HG02943 (cell line): ENCODE measurements at regions not wholly inside any gene's neighbourhood (a gene's known extent, or its start where the extent isn't known, plus 50 kb on each side); places are given as distances from the start of the nearest gene placed in this dataset.
"Not testable (repeated sequence)": the region's sequence is repeated elsewhere in the genome, so short reads cannot be mapped to it uniquely, and the experiment has no call there.

Experiments
- ATAC-seq: cut with Tn5 transposase; IDR thresholded peaks from one replicate; pipeline ENCODE4 v1.9.1; 2021; ENCODE audit warnings: mild to moderate bottlenecking, low read depth, moderate library complexity; ENCODE audit not compliant: unreplicated experiment

DNA sequence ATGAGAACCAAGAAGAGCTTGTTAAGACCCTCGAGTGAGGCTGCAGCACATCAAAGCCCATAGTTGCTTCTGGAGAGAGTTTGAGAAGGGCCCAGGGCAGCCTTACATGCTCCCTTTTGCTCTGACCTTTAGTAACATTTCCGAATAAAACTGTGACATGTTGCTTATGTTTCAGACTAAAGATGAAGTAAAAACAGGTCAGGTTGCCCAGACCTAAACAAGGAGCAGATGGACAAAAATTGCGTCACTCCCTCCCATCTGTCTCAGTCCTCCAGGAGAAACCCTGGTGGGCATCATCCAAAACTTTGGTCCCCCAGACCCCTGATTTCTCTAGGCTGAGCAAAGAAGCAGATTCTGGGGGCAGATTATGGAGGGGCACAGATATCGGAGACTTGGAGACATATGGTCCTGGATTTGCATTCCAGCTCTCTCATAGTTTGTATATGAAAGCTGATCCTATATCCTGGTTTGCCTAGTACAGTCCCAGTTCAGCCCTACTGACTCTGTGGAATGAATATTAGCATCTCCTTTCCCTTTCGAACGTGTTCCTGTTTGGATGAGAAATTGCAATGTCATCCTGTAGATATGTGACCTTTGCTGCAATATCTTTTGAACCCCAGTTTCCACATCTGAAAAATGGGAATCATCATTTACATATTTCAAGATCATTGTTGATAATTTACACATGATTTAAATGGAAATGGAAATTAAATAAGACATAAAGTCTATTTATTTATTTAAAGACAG is 304.9 kb upstream of the USP24 start:
- ATAC-seq, result no peak

DNA sequence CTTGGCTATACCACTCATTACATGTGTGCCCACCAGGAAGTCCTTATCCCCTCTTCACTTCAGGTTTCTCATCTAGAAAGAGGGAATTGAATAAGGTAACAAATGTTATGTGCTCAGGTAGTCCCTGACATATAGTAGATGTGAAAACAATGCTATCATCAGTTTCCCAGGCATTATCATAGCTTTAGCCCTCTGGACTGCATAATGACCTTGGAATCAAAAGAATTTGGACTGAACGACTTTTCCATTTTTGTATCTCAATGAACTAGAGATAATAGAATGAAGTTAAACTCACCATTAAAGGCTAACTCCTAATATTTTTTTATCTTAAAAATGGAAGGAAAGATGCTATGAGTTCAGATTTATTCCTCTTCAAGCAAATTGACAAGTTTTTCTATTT is 304.1 kb upstream of the USP24 start:
- ATAC-seq, result no peak

DNA sequence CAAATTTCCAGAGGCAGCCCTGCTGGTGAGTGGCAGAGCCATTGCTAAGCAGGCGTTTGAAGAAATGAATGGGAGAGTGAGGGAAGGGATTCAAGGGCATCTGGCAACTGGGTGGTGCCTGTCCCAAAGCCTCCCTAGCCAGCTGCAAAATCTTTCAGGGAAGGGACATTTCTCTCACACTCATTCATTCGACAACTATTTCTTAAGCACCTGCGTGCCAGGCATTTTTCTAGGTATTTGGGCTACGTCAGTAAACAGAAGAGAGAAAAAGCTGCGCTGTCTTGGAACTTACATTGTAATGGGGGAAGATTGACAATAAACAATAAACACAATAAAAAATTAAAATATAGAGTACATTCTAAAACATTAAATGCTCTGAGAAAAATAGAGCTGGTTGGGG is 301.9 kb upstream of the USP24 start:
- no peak for ATAC-seq

DNA sequence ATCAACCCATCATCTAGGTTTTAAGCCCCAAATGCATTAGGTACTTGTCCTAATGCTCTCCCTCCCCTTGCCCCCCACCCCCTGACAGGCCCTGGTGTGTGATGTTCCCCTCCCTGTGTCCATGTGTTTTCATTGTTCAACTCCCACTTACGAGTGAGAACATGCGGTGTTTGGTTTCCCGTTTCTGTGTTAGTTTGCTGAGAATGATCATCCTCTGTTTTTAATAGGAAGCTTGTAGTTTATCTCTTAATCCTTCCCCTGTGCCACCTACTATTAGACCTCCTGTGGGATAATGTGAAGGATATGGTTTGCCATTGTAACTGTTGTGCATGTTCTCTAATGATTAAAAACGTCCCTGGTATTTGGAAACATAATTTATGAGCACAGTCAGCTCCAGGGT is 299.4 kb upstream of the USP24 start:
- not testable (repeated sequence) for ATAC-seq

DNA sequence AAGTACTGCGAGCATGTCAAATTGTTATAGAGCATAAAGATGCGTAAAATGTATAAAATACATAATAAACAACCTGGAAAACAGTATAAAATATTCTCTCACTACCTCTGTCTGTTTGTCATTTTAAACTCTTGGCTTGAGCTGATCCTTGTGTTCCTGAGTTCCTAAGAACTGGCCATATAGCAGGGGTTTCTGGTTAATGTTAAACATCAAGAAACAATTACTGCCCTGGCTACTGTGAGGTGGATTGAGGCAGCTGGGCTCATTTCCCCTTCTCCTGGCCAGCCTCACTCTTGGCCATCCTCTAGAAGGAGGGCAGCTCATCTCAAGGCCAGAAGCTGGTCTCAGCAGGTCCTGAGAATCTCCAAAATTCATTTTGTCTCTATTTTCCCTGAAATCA is 297.3 kb upstream of the USP24 start:
- ATAC-seq, result no peak

DNA sequence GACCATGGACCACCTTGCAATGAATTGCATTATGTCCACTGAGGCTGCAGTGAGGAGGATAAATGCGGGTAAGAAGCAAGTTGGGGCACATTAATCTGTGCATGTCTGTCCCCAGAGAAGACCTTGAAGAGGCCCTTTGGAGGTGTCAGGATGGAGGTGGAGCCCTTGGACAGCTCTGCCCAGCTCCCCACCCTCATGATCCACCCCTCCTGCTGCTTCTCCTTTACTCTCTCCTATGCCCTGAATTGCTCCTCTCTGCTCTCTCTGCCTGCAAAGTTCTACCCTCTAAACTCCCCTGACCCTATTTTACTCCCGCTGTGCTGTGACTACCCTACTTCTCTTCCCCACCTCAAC is 292.4 kb upstream of the USP24 start:
- no peak for ATAC-seq

DNA sequence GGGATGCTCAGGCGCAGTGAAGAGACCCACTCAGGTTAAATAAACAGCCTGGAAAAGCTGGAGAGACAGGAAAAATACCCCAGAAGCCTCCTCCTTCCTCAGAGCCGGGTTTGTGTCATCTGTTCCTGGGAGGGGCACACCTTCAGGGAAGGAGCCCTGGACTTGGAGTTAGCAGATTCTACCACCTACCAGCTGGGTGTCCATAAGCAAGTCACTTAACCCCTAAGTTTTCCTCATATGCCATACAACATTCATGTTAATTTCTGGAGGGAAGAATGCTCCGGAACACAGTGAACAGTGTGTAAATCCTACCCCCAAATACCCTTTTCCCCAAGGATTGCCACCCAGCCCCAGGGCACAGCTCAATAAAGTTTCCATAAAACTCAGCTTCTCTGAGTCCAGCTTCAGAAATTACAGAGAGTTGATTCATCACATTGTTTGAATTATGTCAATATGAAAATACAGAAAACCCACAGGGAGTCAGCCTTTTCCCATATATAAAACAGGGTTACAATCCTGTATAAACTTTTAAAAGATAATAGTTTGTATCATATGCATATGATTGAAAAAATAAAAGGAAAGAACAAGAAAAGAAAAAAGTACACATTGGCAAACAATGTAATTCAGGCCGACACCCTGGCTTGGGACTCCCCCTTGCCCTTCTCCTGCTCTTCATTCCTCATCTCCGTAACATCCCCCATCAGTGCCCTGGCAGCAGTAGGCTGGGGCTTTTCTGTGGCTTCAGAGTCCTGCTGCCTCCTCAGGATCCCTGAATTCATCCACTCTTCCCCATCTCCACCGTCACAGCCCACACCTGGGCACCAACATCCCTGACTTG is 291.8 kb upstream of the USP24 start:
- ATAC-seq, result no peak

DNA sequence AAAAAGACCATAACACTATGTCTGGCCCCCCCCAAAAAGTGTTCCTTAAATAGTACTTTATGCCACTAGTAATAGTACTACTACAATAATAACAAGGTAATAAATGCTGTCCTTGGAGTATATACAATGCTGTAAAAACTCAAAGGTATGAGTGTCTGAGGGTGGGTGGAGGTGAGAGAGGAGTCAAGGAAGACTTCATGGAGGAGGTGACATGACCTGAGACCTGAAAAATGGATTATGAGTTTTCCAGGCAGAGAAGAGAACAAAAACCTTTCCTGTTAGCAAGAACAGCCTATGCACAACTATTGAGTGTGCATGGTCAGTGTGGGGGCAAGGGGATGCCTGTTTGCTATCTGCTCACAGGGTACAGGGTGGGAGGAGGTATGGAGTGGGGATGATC is 290.2 kb upstream of the USP24 start:
- ATAC-seq, result no peak

DNA sequence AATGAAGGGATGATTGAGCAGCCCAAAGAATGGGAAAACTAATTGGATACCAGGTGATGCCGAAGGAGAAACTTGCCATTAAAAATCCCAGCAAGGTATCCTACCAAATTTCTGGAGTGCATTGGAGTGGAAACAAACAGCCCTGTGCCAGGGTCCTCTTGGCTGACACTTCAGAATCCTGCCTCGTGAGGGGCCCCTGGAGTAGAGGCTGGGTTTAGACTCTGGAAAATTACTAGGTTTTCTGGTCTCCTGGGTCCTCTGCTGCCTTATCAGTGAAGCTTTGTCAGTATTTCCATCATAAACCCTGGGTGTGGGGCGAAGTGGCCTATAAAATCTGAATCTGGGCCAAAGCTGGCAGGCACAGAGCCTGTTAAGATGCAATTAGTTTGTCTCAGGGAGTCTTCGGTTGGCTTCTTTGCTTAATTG is 289.2 kb upstream of the USP24 start:
- ATAC-seq, result no peak

DNA sequence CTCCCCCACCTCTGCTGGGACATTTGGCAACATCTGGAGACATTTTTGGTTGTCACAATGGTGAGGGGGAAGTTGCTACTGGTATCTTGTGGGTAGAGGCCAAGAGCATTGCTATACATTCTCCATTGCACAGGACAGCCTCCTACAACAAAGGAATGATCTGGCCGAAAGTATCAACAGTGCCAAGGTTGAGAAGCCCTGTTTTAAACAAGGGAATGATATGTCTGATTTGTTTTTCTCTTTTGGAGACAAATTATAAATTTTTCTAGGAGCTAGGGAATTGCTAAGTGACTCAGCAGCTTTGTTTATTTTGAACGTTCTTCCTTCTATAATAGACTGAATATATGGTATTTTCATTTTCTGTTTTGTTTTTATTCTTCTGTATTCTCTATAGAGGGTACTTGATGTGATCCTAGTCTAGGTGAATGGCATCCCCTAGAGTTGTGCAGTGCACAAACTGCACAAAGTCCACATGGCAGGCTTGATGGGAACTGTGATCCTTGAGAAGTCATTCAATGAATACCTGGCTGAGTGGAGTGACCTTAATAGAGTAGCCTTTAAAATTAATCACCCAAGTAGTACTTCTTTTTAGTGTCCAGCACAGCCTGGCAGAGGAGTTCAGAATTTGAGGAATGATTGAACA is 288.6 kb upstream of the USP24 start:
- ATAC-seq, result no peak

DNA sequence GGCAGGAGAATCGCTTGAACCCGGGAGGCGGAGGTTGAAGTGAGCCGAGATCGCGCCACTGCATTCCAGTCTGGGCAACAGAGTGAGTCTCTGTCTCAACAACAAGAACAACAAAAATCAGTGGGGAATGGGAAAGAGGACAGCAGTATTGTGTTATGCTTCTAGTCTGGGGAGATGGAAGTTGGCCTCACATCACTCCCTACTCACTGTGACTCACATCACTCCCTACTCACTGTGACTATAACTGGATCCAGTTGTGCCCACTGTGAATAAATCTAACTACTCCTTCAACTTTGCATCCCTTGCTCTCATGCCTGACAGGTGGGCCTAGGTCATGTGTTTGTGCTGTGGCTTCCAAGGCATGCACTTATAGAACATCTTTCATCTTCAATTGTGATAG is 285.4 kb upstream of the USP24 start:
- ATAC-seq, result no peak

DNA sequence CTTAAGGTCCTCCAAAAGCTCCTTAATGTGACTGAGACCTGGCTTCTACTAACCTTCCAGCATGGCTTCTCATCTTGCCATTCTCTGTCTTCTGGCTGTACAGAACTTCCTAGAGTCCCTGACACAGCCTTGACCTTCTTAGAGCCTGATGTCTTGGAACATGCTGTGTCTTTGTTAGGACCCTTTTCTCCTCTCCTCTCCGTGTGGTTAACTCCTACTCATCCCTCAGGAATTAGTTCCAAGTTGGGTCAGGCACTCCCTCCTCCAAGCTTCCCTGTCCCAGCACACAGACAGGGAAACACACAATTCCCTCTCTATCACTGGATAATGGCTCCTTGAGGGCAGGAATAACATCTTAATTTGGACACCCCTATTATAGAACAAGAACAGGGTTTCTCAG is 275.4 kb upstream of the USP24 start:
- ATAC-seq, result no peak

DNA sequence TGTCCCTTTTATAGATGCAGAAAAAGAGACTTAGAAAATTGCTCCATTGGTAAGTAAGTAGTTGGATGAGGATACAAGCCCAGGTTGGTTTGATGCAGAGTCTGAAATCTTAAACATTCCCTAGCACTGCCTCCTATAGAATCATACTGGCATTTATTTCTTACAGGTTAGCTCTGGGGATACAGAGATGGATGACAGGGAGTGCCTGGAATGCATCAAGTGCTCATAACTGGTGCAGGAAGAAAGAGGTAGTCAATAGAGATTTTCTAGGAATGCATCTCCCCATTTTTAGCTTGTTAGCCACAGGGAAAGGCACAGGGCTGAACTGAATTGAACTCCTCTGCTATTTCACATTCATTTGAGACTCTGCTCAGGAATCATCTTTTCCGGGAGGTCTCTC is 269.0 kb upstream of the USP24 start:
- ATAC-seq, result no peak

DNA sequence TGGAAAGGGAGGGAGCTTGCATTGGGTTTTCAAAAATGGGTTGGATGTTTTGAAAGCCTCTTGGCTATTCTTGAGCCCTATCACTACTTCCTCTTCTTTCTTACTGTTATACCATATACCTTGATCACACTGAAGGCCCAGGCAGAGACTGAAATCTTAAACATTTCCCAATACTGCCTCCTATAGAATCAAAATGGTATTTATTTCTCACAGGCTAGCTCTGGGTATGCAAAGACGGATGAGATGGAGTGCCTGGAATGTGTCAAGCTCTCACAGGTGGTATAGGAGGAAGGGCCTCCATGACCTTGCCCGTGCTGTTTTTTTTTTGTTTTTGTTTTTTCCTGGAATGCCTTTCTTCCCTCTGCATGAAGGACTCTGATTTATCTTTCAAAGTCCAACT is 268.4 kb upstream of the USP24 start:
- ATAC-seq, result no peak

DNA sequence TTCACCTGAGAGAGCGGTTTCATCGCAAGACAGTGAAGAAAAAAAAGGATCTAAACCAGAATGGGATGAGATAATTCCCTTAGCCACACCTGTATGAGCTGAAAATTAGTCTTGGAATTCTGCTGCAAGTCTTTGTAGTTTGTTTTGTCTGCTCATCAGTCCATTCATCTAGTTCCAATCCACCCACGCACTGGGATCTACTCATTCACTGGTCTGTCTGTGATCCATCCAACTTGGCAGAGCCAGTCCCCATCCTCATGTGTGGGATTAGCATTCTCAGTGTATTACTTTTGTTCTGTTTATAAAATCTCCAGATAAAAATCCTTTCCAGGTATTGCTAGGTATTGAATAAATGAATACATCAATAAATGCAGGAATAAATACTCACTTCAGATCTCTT is 266.5 kb upstream of the USP24 start:
- ATAC-seq, result no peak

DNA sequence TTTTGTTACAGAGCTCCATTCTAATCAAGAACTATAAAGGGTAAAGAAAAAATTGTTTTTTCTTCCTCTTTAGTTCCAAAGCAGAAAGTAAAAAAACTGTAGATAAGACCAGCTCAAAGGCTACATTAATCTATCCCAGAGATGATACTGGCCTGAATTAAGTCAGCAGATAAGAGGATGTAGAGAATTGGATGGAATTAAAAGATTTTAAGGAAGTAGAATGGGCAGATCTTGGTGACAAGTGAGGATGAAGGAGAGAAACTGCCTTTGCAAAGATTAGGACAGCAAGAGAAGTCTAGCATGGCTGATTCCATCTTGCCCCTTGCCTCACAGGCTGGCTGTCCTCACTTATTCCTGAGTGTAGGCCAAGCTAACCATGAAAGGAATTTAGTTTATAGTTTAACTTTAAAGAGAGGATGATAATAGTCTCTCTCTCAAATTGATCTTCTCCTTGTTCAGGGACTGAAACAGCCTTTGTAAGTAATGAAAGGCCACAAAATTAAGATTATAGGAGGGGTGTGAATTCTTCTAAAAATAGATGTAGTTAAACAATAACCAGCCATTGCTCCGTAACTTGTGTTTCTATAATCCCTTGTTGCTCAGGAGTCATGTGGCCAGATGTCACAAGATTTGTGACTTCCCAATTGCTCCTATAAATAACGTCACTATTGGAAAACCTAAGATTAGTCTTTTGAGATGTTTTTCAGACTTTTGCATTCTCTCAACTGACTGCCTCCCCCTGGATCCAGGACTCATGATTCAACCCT is 265.0 kb upstream of the USP24 start:
- ATAC-seq, result no peak

DNA sequence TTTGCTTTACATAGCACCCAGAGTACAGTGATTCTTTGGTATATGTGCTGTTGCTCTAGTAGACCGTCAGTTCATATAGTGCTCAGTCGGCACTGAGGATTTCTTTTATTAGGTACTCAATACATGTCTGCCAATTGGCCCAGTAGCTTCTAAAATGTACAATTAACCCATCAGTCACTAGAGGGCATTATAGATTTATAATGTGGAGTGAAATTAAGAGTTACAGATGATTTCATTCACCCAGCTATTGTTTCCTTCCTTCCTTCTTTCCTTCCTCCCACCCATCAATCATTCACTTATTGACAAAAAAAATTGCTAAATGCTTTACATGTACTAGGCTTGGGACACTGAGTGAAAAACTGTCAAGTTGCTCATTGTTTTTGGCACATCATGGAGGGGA is 263.6 kb upstream of the USP24 start:
- ATAC-seq, result no peak

DNA sequence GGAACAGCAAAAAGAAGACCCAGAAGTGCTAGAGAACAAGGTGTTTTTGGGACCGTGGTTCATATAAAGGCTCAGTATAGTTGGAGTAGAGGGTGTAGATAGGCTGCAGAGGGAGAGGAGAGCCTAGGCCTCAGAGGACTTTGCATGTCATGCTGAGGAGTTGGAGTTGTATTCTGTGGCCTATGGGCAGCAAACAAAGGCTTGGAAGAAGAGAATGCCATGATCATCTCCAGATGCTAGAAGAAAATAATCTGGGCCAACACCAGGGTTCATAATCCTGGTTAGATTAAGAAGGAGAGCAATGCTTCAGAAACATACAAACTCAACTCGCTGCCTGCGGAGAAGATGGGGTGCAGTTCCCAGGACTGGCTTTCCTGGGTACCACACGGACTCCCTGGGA is 262.8 kb upstream of the USP24 start:
- no peak for ATAC-seq

DNA sequence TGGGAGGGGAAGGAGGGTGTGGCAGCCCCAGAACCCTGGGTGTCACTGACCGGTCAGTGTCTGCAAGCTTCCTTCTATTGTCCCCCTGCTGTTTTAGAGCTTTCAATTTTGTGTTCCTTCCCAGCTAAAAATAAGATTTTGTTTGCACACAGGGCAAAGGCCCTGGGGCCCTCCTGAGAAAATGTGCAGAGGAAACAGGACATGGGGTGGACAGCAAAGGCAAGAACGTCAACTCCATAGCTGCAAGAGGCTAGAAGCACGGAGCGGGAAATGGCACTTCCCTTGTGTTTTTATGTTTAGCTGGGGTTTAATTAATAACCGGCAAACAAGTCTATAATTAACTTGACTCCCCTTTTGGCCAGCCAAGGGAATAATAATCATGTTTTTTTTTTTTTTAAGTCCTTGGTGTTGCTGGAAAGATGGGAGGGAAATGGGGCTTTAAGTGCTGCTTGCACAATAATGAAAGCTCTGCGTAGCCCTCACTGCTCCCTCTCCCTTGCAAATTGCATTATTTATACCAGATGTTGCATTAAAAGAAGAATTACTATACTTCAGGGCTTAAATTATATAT is 261.4 kb upstream of the USP24 start:
- no peak for ATAC-seq

DNA sequence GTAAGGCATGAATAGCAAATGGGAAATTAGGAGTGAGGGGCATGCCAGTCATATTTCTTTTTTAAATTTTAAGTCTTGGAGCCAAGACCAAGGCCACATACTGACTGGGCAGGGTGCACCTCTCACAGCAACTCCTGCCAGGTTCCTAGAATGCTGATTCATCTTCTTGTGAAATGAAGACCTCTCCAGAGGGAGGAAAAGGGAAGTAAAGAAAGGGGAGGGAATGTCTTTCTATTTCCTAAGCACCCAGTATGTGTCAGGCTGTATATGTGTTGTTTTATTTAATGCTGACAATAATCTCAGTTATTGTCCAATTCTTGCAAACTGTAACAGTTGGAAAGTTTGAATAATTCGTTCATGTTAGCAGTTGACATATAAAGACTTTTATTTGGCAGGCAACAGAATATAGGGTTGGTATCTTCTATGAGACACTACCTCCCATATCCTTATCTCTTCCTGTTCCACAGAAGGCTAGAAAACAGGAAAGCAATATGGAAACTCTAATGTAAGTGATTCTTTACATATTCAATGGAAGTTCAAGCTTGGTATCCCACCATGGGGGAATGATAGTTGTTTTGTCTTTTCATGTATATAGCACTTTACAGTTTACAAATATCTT is 259.1 kb upstream of the USP24 start:
- ATAC-seq, result no peak
